ENCODE measurements at regions not wholly inside any gene's neighbourhood (a gene's known extent, or its start where the extent isn't known, plus 50 kb on each side); places are given as distances from the start of the nearest gene placed in this dataset.

GRCh38 chr21:23160914-23161313, 2162.7 kb downstream of the NCAM2 start:
- TF ChIP-seq BHLHE40 (IDR thresholded peaks at IDR 0.05; ENCODE audit: borderline replicate concordance) (no peak), TARDBP (IDR thresholded peaks at IDR 0.05) (no peak), SUZ12 (IDR thresholded peaks at IDR 0.05) (no peak), L3MBTL2 (conservative IDR thresholded peaks at IDR 0.05) (no peak), ELF4 (IDR thresholded peaks at IDR 0.05) (no peak), CTBP1 (IDR thresholded peaks at IDR 0.05; ENCODE audit: borderline replicate concordance) (no peak), NFRKB (IDR thresholded peaks at IDR 0.05) (no peak), ARNT (IDR thresholded peaks at IDR 0.05) (no peak), ZNF384 (IDR thresholded peaks at IDR 0.05) (no peak), FOXK2 (IDR thresholded peaks at IDR 0.05) (no peak), PKNOX1 (IDR thresholded peaks at IDR 0.05) (no peak), FOXA1 (IDR thresholded peaks at IDR 0.05) (no peak), LEF1 (IDR thresholded peaks at IDR 0.05; ENCODE audit: borderline replicate concordance) (no peak)
